ENCODE measurements at regions not wholly inside any gene's neighbourhood (a gene's known extent, or its start where the extent isn't known, plus 50 kb on each side); places are given as distances from the start of the nearest gene placed in this dataset.

GRCh38 chr21:36636439-36636838 is 62.5 kb upstream of the SIM2 start:
- no peak for DNase-seq

DNA sequence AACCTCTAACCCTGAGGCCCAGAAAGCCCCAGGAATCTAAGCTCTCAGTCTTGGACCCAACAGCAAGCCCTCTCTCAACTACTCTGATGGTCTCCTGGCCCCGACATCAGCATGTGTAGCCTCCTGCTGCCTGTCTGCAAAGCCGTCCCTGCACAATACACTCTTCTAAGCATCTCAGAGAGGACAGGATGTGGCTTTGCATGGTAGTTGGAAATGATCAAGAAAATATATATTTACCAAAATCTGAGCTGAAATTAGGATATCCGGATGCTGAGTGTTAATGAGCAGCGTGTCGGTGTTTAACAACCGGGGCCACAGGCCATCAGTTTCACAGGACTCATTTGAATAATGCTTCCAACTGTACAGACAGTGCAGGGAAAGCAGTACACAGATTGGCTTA is 59.1 kb upstream of the SIM2 start:
- DNase-seq: no peak

GRCh38 chr21:36640174-36640720 is 58.7 kb upstream of the SIM2 start:
- DNase-seq: no peak

DNA sequence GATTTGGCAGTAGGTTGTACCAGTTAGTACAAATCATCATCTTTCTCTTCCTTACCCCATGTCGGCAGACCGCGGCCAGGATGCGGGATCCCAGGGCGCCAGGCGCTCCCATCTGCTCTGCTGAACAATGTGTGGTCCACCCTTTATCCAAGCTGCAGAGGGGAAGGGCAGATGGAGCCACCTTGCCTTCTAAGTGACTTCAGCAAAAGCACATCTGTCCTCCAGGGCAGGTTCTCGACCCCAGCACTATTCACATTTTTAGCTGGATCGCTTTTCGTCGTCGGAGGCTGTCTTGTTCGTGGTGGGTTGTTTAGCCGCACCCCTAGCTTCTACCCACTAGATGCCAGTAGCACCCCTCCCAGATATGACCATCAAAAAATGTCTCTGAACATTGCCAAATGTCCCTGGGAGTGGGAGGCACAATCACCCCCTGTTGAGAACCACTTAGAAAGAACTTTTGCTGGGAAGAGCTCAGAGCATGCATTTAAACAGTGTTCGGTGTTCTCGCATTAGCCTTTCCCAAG is 58.1 kb upstream of the SIM2 start:
- no peak for DNase-seq

DNA sequence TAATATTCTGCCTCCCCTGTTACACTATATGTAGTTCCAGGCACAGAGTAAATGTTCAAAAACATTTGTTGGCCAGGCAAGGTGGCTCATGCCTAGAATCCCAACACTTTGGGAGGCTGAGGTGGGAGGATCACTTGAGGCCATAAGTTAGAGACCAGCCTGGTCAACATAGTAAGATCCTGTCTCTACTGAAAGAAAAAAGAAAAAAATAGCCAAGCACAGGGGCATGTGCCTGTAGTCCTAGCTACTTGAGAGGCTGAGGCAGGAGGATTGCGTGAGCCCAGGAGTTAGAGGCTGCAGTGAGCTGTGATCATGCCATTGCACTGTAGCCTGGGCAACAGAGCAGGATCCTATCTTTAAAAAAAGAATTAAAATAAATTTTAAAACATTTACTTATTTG is 57.6 kb upstream of the SIM2 start:
- DNase-seq: no peak

DNA sequence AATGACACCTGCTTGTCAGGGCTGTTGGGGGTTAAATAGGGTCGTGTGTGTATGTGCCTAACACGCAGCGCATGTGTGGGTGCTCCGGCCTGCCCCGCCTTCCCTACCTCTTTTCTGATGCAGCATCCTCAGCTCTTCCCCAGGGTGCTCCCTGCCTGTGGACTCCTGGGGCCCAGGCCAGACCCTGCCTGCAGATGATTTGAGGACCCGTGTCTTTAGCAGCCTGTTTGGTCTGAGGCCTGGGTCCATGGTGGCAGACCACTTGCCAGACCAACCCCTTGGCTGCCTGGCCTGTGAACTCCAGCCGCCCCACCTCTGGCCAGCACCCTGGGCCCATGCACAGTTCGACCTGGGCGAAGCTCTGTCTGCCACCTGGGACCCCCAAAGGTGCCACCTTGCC is 57.0 kb upstream of the SIM2 start:
- no peak for DNase-seq

GRCh38 chr21:36642777-36643176 is 56.1 kb upstream of the SIM2 start:
- no peak for DNase-seq

DNA sequence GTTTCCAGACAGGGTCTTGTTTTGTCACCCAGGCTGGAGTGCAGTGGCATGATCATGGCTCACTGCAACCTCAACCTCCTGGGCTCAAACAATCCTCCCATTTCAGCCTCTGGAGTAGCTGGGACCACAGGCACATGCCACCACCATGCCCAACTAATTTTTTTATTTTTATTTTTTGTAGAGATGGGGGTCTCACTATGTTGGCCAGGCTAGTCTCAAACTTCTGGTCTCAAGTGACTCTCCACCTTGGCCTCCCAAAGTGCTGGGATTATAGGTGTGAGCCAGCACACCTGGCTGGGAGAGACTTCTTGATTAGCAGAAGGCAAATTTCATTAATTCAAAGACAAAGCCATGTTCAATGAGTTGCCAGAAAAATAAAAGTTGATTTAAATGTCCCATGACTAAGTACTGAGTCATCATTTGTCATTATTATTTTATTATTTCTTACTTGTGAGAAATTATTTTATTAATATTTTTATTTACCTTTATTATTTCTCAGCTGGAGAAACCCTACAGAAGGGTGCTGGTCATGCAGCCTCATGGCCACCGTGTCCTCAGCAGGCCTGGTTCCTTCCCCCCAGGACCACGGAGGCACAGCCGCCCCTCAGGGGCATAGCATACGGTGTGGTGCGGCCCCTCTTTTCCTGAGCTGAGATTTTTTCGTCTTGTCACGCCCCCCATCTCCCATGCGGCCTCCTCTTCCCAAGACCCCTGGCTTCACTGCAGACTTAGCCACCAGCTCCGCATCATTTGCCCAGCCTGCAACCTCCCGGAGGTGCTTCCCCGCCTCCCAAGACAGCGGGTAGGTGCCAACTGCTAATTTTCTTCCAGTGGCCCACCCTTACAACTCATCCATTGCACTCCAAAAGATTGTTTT is 55.3 kb upstream of the SIM2 start:
- no peak for DNase-seq

GRCh38 chr21:36646011-36646410 is 52.9 kb upstream of the SIM2 start:
- DNase-seq: no peak

- DNase-seq: no peak
Measured at GRCh38 chr21:36646645-36647044, 52.3 kb upstream of the SIM2 start.

- DNase-seq: no peak
Measured at GRCh38 chr21:36647279-36648093, 51.4 kb upstream of the SIM2 start.

Data from activated CD8-positive, alpha-beta memory T cell treated with anti-CD3 and anti-CD28 coated beads, Interleukin-2, amount 50 U/mL, for 4 hours (primary cell).